ENCODE measurements at regions not wholly inside any gene's neighbourhood (a gene's known extent, or its start where the extent isn't known, plus 50 kb on each side); places are given as distances from the start of the nearest gene placed in this dataset.

- FAIRE-seq: no peak
- no peak for TF ChIP-seq KDM1A (IDR thresholded peaks at IDR 0.05; ENCODE audit: borderline replicate concordance, low read length)
- no peak for TF ChIP-seq SIRT6 (IDR thresholded peaks at IDR 0.05; ENCODE audit: low read length)
- no peak for TF ChIP-seq POLR2AphosphoS5 (IDR thresholded peaks at IDR 0.05; ENCODE audit: low read depth, low read length)
- TF ChIP-seq CEBPB (IDR thresholded peaks at IDR 0.05; ENCODE audit: low read depth, low read length): no peak
- TF ChIP-seq CTBP2 (IDR thresholded peaks at IDR 0.05; ENCODE audit: borderline replicate concordance, insufficient read depth, insufficient read length, low read length): no peak
- TF ChIP-seq RFX5 (IDR thresholded peaks at IDR 0.05; ENCODE audit: borderline replicate concordance, low read depth, low read length): no peak
- TF ChIP-seq TEAD4 (IDR thresholded peaks at IDR 0.05; ENCODE audit: low read depth, low read length): no peak
- no peak for TF ChIP-seq SUZ12 (IDR thresholded peaks at IDR 0.05; ENCODE audit: low read length)
- TF ChIP-seq RNF2 (IDR thresholded peaks at IDR 0.05; ENCODE audit: borderline replicate concordance, low read depth, low read length, missing control alignments, poor library complexity, severe bottlenecking): no peak
- no peak for TF ChIP-seq NANOG (IDR thresholded peaks at IDR 0.05; ENCODE audit: insufficient read depth, low read depth, low read length, poor library complexity, severe bottlenecking)
- no peak for TF ChIP-seq JUND (IDR thresholded peaks at IDR 0.05; ENCODE audit: low read length)
- no peak for TF ChIP-seq SAP30 (IDR thresholded peaks at IDR 0.05; ENCODE audit: insufficient read depth, insufficient replicate concordance, low read length)
- TF ChIP-seq KDM5A (IDR thresholded peaks at IDR 0.05; ENCODE audit: low read length): no peak
- TF ChIP-seq FOSL1 (IDR thresholded peaks at IDR 0.05; ENCODE audit: insufficient read depth, low read depth, low read length): no peak
- no peak for TF ChIP-seq MAFK (IDR thresholded peaks at IDR 0.05; ENCODE audit: low read depth, low read length)
These were observed 77.3 kb downstream of the TNFSF18 start for GRCh38 chr1:172973424-172973823.

More at GRCh38 chr1:172973424-172973823, 77.3 kb downstream of the TNFSF18 start:
- Histone ChIP-seq H4K20me1 (replicated peaks in 1 of 2; ENCODE audit: control insufficient read depth in 1 of 2, insufficient read depth in 2 of 2, low read length in 2 of 2) (no peaks in the 10 kb centered on the region), H3K4me1 (replicated peaks in 1 of 4; ENCODE audit: control insufficient read depth in 3 of 4, insufficient read depth in 4 of 4, low read length in 3 of 4) (no peaks in the 10 kb centered on the region), H4K8ac (ENCODE audit: extremely low read depth, insufficient read depth, low read length) (no peak overlapping the region), H2AK5ac (ENCODE audit: low read depth, low read length) (no peak overlapping the region), H3K4me3 (ENCODE audit: extremely low read depth in 1 of 4, insufficient read depth in 2 of 4, low read depth in 3 of 4, low read length in 4 of 4) (no peak overlapping the region), H3K4me2 (ENCODE audit: insufficient read depth in 1 of 2, low read depth in 2 of 2, low read length in 2 of 2) (no peak overlapping the region), H2BK5ac (ENCODE audit: low read depth, low read length) (no peak overlapping the region), H3K23ac (ENCODE audit: insufficient read length) (no peak overlapping the region), H3K27ac (ENCODE audit: low read depth, low read length) (no peak overlapping the region), H3K9ac (replicated peaks in 1 of 4; ENCODE audit: extremely low read depth in 1 of 4, low read depth in 3 of 4, low read length in 3 of 4) (no peak overlapping the region), H3K56ac (replicated peaks; ENCODE audit: insufficient read length, low read depth, low read length) (no peak overlapping the region), H3K79me2 (ENCODE audit: control insufficient read depth in 1 of 2, insufficient read depth in 2 of 2, low read length in 2 of 2) (no peaks in the 10 kb centered on the region), H3K27me3 (replicated peaks in 1 of 4; ENCODE audit: control insufficient read depth in 3 of 4, extremely low read depth in 1 of 4, insufficient read depth in 3 of 4, low read length in 3 of 4) (peaks cover 0 to 1% (median 0%) of the 10 kb centered on the region in 4 experiments; a peak in 1 of 7 replicates), H3K9me3 (ENCODE audit: insufficient read depth in 2 of 2, low read depth in 1 of 2, low read length in 1 of 2) (no peaks in the 10 kb centered on the region), H2BK12ac (ENCODE audit: low read depth, low read length) (no peak overlapping the region), H3K4ac (replicated peaks; ENCODE audit: insufficient read length, low read depth, low read length) (no peak overlapping the region), H3K23me2 (ENCODE audit: low read depth, low read length) (no peaks in the 10 kb centered on the region), H3K14ac (ENCODE audit: insufficient read length) (no peak overlapping the region), H3K36me3 (ENCODE audit: control insufficient read depth in 2 of 4, insufficient read depth in 4 of 4, low read length in 3 of 4) (no peaks in the 10 kb centered on the region), H2AFZ (ENCODE audit: low read length) (no peak overlapping the region), H3K18ac (ENCODE audit: extremely low read depth, low read length) (no peak overlapping the region), H4K5ac (ENCODE audit: insufficient read length, low read depth, low read length) (no peak overlapping the region), H3K79me1 (ENCODE audit: low read depth, low read length) (no peaks in the 10 kb centered on the region), H2BK20ac (ENCODE audit: low read length) (no peak overlapping the region), H4K91ac (replicated peaks; ENCODE audit: insufficient read length, low read length) (no peak overlapping the region), H2BK120ac (replicated peaks; ENCODE audit: low read depth, low read length) (no peak overlapping the region), H2BK15ac (ENCODE audit: low read length) (no peak overlapping the region)
- CTCF ChIA-PET (ENCODE audit: partially characterized antibody): interaction anchor here (0.8 kb wide), 1 partner anchor 228 kb away, joined by 3 read pairs; no protein-coding TSS in a partner anchor
- POLR2A ChIA-PET (ENCODE audit: partially characterized antibody): no interaction called here
- no peak for DNase-seq (ENCODE audit: low read depth in 1 of 2, low spot score in 2 of 2)
- 66% methylated on average over 4 of the region's 4 CpGs; no CpG with 5 or more reads in 1 of the 2 experiments for WGBS, 2 experiments (ENCODE audit: extremely low coverage in 1 of 2, insufficient coverage in 1 of 2, insufficient read length in 1 of 2, insufficient replicate concordance in 2 of 2, low coverage in 1 of 2, low lambda C conversion rate in 2 of 2, missing lambda C conversion rate in 1 of 2)

Measured in H1 (cell line).